ENCODE measurements at regions not wholly inside any gene's neighbourhood (a gene's known extent, or its start where the extent isn't known, plus 50 kb on each side); places are given as distances from the start of the nearest gene placed in this dataset.

GRCh38 chr7:19480383-19480782, 228.5 kb downstream of the POLR1F start:
- Mint-ChIP-seq H3K27me3 (no peaks in the 10 kb centered on the region), H3K4me1 (no peaks in the 10 kb centered on the region), H3K27ac (no peak overlapping the region), H3K9me3 (peaks cover 3% of the 10 kb centered on the region), H3K4me3 (no peak overlapping the region), H3K36me3 (ENCODE audit: low read depth) (no peaks in the 10 kb centered on the region)
- CTCF ChIA-PET: no interaction called here
- ATAC-seq (ENCODE audit: low read depth) (no peak), DNase-seq (no peak)
- no peak for TF ChIP-seq CTCF (IDR thresholded peaks at IDR 0.05)
- intact Hi-C loops (cut with micrococcal nuclease): no loop called here
- POLR2A ChIA-PET: no interaction called here

- Mint-ChIP-seq H3K36me3 (ENCODE audit: low read depth) (no peaks in the 10 kb centered on the region), H3K4me1 (no peaks in the 10 kb centered on the region), H3K27ac (no peak overlapping the region), H3K4me3 (no peak overlapping the region), H3K27me3 (no peaks in the 10 kb centered on the region), H3K9me3 (no peaks in the 10 kb centered on the region)
- intact Hi-C loops (cut with micrococcal nuclease): no loop called here
- POLR2A ChIA-PET: no interaction called here
- no peak for TF ChIP-seq CTCF (IDR thresholded peaks at IDR 0.05)
- DNase-seq (no peak), ATAC-seq (ENCODE audit: low read depth) (no peak)
- CTCF ChIA-PET: no interaction called here
These were observed 238.8 kb downstream of the POLR1F start for GRCh38 chr7:19470031-19470430.

GRCh38 chr7:19465861-19466260, 243.0 kb downstream of the POLR1F start:
- H3K4me1 Mint-ChIP-seq: no peaks in the 10 kb centered on the region
- ATAC-seq (ENCODE audit: low read depth): no peak
- H3K36me3 Mint-ChIP-seq (ENCODE audit: low read depth): no peaks in the 10 kb centered on the region
- CTCF ChIA-PET: no interaction called here
- POLR2A ChIA-PET: no interaction called here
- no peaks in the 10 kb centered on the region for H3K27me3 Mint-ChIP-seq
- DNase-seq: no peak
- no peak overlapping the region for H3K27ac Mint-ChIP-seq
- no peak overlapping the region for H3K4me3 Mint-ChIP-seq
- intact Hi-C loops (cut with micrococcal nuclease): no loop called here
- TF ChIP-seq CTCF (IDR thresholded peaks at IDR 0.05): no peak
- no peaks in the 10 kb centered on the region for H3K9me3 Mint-ChIP-seq

- H3K4me1 Mint-ChIP-seq: no peaks in the 10 kb centered on the region
- ATAC-seq (ENCODE audit: low read depth) (no peak), DNase-seq (no peak)
- ChIA-PET CTCF (no interaction called here), POLR2A (no interaction called here)
- TF ChIP-seq CTCF (IDR thresholded peaks at IDR 0.05): no peak
- H3K9me3 Mint-ChIP-seq: no peaks in the 10 kb centered on the region
- no peaks in the 10 kb centered on the region for H3K27me3 Mint-ChIP-seq
- intact Hi-C loops (cut with micrococcal nuclease): no loop called here
- H3K36me3 Mint-ChIP-seq (ENCODE audit: low read depth): no peaks in the 10 kb centered on the region
- H3K27ac Mint-ChIP-seq: no peak overlapping the region
- no peak overlapping the region for H3K4me3 Mint-ChIP-seq
These were observed 244.1 kb downstream of the POLR1F start for GRCh38 chr7:19464751-19465150.

GRCh38 chr7:19464241-19464640, 244.6 kb downstream of the POLR1F start:
- intact Hi-C loops (cut with micrococcal nuclease): no loop called here
- TF ChIP-seq CTCF (IDR thresholded peaks at IDR 0.05): no peak
- DNase-seq (no peak), ATAC-seq (ENCODE audit: low read depth) (no peak)
- no peaks in the 10 kb centered on the region for H3K4me1 Mint-ChIP-seq
- no peak overlapping the region for H3K27ac Mint-ChIP-seq
- H3K36me3 Mint-ChIP-seq (ENCODE audit: low read depth): no peaks in the 10 kb centered on the region
- H3K4me3 Mint-ChIP-seq: no peak overlapping the region
- CTCF ChIA-PET: no interaction called here
- H3K27me3 Mint-ChIP-seq: no peaks in the 10 kb centered on the region
- POLR2A ChIA-PET: no interaction called here
- no peaks in the 10 kb centered on the region for H3K9me3 Mint-ChIP-seq

All from activated B cell treated with CpG ODN at 0.5 μM for 24 hours (primary cell).